Daoy (cell line): ENCODE measurements at regions not wholly inside any gene's neighbourhood (a gene's known extent, or its start where the extent isn't known, plus 50 kb on each side); places are given as distances from the start of the nearest gene placed in this dataset.
"Not testable (repeated sequence)": the region's sequence is repeated elsewhere in the genome, so short reads cannot be mapped to it uniquely, and the experiment has no call there.

Experiments
- DNase-seq: peaks from one replicate; pipeline ENCODE4 v3.0.0-alpha.2; 2015; ENCODE audit warnings: low read depth

DNA sequence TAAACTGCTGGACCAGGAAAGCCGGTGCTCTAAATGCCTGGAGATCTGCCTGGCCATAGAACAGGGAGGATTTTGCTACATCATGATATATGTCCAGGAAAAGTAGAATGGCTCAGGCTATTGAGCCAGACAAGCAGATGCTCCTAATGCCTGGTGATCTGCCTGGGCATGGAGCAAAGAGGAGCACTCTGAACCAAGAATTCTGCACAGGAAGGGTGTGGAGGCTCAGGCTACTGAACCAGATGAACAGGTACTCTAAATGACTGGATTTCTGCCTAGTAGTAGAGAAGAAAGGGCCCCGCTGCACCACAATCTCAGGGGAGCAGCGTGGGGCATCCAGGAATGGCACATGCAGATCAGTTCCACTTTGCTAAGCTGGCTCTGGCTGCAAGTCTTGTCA is 607.9 kb downstream of the ANKRD50 start:
- no peak for DNase-seq

DNA sequence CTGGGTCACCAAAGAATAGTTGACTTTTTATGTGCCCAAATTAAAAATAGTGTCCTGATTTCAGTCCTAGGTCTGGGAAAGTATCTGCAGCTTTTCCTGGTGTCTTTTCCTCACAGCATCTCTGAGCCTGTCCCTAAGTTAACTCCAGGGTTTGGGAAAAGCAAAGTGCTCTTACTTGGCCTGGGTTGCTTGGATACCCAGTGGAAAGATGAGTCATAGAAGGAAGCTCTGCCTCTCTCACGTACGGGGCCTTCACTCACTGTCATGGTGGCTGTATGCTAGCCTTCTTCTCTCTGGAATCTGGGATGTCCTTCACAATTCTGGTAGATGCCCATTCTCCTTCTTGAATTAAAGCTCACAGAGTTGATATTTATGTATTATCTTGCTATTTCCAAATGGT is 607.3 kb downstream of the ANKRD50 start:
- peak; percentile 10 for DNase-seq

DNA sequence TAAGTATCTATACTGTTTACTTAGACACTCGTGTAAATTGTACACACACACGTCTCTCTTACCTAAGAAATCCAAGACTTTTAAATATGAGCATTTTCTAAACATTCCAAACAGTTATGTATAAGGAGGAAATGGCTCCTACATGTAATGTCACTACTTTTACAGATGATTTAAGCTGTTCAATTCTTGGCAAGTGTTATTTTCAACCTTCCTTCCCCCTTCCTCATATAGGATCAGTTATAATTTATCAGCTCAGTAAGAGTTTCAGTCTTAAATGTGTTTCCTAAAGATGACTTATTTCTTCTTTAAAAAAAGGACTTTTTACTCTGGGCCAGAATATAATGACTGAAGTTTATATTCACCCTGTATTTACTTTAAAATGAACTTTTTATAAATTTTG is 601.1 kb downstream of the ANKRD50 start:
- DNase-seq, result no peak

DNA sequence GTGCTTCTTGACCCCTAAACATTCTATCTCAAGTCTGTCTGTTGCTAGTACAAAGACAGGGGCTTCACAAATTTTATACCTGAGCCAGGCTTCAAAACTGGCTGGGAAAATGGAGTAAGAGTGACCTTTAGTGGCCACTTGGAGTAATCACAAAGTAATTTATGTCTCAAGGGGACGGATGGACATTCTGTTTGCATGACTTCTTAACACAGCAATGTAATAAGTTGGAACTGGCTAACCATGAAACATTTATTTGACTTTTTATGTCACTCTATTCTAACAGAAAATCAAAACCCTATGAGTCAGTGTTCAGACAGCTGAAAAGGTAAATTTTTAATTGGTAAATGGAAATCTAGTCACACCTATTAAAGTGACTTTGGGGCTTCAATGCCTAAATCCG is 600.6 kb downstream of the ANKRD50 start:
- peak; percentile 26 for DNase-seq

DNA sequence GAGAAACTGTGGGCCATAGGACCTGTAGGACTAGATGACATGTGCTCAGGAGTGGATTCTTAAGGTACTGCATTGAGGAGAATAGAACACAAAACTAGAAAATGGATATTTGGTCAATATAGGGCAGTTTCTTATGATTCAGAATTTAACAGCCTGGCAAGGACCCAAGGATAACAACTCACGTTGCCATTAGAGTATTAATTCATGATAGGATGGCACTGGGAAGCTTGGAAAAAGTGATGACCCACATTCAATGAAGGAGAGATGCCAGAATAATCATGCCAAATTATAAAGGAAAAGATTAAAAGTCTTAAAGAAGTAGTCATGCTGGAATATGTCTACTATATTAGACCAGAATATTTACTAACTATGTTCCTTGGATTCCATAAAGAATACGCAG is 594.5 kb downstream of the ANKRD50 start:
- no peak for DNase-seq

DNA sequence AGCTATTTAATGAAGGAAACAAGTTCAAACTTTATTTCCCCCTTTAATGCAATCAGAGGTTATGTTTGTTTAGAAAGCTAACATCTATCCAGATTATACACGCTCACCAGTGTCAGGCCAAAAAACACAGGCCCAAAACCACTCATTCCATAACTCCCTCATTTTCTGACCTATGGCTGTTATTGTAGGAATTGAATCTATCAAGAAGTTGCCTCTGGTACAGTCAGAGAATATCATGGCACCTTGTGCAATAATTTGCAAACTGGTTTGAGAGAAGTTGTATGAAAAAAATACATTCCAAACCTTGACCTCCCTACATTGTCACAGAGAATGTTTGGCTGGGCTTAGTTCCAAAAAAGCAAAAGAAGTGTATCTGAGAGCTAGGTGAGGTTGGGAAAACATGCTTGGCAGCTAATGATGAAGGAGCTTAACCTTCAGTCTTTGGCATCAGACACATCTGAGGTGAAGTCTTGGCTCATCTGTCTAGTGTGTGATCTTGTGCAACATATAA is 591.0 kb downstream of the ANKRD50 start:
- no peak for DNase-seq

DNA sequence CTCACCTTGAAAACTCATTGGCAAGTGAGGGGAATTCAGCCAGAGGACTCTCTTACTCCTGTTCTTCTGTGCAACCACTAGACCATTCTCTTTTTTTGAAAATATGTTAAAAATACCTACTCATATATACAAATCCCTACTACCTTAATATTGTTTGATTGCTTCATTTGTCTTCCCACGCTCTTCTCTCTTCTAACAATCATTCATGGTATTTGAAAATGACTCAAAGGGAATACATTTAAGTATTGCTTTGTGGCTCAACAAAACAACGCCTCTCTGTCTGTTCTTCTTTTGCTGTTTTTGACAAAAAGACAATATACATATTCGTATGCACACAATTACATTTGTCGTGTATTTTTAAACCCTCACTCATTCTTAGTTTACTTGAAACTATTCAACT is 589.4 kb downstream of the ANKRD50 start:
- no peak for DNase-seq

DNA sequence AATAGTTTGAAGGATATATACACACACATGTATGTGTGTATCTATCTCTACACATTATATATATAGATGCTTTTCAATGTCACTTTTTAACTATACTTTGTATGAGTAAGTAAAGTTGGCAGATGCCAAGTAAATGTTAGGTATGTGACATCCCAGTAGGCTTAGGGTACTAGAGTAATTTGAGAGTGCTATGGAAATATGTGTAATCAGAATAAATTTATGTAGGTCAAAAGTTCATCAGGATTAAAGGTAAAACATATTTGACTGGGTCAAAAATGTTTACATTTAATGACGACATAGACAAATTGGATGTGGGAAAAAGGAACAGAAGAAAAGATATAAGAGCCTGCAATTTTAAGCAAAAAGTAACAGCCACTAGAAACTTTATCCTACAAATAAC is 588.8 kb downstream of the ANKRD50 start:
- DNase-seq, result no peak

DNA sequence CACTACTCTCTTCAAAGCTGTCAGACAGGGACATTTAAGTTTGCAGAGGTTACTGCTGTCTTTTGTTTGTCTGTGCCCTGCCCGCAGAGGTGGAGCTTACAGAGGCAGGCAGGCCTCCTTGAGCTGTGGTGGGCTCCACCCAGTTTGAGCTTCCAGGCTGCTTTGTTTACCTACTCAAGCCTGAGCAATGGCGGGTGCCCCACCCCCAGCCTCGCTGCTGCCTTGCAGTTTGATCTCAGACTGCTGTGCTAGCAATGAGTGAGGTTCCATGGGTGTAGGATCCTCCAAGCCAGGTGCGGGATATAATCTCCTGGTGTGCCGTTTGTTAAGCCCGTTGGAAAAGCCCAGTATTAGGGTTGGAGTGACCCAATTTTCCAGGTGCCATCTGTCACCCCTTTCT is 581.2 kb downstream of the ANKRD50 start:
- not testable (repeated sequence) for DNase-seq

DNA sequence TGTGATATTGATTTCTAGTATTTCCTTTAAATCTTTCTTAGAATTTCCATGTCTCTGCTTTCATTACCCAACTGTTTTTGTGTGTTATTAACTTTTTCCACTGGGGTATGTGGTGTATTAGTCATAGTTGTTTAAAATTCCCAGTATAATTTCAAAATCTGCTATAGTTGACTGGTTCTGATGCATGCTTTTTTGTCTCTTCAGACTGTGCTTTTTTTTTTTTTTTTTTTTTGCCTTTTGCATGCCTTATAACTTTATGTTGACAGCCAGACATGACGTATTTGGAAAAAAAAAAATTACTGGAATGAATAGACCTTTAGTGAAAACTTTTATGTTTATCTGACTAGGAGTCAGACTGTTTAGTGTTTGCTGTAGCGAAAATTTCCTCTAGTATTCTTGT is 580.4 kb downstream of the ANKRD50 start:
- DNase-seq, result no peak

DNA sequence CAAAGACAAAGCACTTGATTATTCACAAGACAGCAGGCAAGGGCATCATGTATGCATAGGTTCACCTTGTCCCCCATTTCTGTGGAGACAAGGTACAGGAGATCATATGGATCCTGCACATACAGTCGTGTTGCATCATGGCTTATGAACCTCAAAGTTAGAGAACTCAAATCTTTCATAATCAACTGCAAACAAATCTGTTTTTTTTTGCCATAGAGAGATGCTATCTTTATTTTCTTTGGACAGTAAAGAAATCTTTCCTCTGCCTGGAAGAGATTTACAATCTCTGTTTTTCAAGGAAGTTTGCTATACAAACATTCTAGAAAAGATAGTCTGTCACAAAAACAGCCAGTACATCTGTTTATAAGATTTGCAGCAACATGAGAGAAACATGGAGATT is 578.8 kb downstream of the ANKRD50 start:
- no peak for DNase-seq

DNA sequence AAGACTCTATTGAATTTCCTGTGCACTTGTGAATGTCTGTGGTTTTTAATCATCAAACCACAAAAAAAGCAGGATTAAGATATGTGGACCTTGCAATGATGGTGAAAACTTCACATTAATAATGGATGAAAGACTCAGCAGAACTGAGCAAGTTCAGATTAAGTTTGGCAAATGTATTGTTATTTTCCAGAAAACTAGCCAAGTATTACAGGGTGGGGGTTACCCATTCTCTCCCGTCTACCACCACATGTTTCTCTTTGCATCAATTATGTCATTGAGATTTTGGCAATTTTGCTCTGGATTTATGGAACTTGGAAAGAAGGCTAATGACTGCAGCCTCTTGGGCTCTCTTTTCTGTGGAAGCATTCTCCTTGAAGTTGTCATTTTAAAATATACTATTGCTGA is 577.1 kb downstream of the ANKRD50 start:
- DNase-seq, result no peak

DNA sequence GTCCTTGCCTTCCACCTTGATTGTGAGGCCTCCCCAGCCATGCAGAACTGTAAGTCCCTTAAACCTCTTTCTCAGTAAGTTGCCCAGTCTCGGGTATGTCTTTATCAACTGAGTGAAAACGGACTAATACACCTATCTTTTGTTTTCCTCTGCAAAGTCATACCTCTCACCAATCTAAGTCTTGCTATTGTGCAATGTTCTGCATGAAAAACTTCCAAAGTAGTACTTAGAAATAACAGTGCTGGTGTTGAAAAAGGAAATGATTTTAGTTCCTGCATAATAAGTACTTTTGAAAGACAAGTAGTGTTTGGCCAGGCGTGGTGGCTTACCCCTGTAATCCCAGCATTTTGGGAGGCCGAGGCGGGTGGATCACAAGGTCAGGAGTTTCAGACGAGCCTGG is 573.5 kb downstream of the ANKRD50 start:
- DNase-seq, result no peak

DNA sequence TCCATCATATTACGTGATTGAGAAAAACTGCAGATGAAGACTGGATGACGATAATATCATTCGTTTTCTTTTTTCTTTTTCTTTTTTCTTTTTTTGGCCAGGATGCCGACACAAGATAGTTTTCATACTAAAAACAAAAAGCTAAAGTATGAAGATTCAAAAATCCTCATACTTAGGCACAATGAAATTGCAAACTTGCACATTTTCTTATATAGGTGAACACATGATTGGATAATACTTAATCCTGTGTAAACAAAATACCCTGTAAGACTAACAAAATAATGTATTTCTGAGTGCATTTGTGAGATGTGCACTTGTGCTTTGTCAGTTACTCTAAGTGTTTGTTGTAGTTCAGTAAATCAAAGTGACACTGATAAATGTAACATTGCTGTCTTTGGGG is 568.9 kb downstream of the ANKRD50 start:
- DNase-seq, result no peak

DNA sequence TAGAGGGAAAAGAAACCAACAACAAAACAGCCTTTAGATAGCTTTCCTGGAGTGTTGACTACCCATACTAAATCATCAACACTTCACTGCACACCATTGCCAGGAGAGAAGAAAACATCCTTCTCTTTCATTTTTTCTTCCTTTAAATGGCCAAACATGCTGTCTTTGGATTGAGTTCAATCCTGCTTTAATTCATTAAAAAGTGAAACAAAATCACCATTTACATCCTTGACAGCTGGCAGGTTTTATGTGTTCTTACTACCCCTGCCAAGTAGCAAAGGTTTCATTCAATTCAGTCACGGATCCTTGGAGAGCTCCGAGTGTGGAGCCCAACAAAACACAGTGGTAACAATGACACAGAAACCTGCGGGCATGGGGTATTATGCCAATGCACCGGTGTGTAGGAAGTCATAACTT is 568.3 kb downstream of the ANKRD50 start:
- peak; percentile 1 for DNase-seq

DNA sequence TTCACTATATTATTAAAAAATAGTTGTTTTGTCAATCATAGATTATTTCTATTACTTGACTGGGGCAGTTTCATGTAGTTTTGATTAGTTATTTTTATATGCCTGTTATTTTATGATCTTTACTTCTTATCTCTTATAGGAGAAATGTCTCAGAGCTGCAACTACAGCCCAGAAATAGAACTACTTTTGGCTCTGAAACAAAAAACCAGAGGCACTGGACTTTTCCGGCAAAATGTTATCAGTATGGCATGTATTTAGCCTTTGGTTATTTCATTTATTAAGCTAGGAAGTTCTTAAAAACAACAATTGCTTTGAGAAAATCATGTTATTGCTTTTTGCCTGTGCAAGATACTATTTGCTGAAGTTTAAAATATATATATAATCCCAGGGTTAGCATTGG is 566.5 kb downstream of the ANKRD50 start:
- no peak for DNase-seq

DNA sequence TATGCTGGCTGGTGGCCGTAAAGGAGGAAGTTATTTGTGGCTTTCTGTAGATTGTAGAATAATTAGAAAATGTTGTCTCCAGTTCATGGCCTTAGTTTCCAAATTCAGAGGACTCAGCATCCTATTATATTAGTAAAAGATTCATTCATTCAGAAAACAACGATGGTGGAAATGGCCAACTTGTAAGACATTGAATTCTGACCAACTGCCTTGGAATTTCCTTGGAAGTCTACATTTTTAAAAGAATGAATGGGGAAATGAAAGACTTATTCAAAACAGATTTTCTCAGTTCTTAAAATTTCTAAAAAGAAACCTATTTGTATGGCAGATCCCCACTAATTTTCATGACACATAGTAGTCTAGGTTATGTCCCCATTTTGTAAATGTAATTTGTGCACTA is 561.5 kb downstream of the ANKRD50 start:
- DNase-seq, result no peak

DNA sequence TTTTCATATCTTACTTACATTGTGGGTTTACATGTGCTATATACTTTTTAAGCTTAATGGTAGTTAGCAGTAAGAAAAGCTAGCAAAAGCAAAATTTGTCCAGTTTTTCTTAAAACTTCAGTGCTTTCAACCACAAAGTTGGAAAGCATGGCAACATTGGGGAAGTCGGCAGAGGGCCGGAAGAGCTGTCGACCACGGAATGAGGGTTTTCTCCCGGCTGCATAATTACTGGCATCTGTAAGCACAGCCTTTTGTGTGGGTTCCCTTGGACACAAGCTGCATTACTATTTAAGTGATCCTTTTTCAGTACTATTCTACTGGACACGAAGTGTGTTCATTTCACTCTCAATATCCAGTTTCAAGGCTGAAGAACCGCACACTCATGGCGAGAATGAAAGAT is 560.4 kb downstream of the ANKRD50 start:
- peak; percentile 1 for DNase-seq

DNA sequence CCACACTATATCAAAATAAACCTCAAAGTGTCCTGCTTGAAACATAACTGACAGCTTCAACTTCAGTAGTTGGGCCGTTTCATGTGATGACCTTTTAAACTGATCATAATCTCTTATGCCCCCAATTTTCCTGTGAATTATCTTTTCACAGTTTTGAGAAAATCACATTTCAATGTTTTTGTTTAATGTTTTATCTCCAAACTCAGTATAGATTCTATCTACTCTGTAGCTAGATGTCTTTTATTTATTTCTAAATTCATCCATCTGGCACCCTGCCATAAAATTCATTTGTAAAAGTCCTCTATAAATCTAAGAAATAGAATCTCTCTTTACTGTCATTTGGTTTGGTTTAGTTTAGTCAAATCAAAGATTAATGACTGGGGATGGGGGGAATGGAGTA is 557.3 kb downstream of the ANKRD50 start:
- no peak for DNase-seq

DNA sequence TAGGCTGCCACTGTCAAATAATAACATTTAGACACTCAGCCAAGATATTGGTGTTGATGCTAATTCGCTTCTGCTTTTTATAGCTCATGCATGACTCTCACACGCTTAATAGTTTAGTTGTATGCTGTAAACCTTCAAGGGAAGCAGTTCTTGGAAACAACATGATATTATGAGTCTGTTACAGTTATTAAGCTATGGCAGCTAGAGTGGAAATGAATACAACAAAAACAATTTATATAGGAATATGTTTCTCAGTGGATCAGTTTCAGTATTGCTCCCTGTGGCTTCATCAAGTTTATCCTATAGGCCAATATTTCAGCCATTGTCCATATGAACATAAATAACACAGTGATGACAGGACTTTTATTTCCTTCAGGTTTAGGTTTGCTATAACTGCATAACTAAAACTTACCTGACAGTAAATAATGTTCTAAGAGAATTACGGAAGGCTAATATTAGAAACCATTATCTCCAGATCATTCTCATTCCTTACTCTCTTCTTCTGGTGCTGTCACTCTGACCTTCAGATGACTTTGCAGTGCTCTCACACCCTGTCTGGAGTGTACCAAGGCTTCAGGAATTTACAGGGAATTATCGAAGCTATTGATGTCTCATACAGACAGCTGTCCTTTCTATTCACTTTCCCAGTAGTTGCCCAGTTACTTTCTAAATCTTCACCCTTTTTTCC is 555.0 kb downstream of the ANKRD50 start:
- DNase-seq, result no peak

DNA sequence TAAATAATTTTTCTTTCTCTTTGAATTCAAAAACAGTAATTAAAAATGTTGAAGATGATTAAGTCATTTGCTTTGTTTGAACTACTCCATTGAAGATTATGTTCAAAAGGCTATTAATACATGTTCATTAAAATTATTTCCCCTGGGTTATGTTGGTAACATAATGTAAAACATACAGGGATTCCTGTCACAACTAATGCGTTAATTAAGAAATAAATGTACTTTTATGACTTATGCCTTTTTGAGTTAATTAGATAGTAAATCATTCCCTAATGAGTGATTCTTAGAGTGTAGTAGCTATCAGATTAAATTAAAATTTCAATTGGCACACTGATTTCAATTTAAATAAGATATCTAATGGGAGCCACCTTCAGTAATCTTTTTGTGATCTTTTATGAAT is 549.1 kb downstream of the ANKRD50 start:
- DNase-seq, result no peak

DNA sequence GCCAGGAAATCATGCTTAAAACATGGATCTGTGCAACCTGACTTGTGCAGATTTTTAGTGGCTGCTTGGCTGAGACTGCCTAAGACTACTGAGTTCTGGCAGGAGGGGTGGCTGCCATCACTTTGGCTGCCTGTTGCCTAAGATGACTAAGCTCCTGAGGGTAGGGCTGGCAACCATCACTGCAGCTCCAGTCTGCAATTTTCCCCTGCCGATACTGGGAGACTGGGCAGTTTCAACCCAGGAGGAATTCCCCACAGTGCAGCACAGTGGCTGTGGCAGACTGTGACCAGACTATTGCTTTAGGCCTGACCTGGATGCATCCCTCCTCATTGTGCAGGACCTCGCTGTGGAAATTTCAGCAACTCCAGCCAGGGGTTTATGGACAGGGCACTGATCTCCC is 544.9 kb downstream of the ANKRD50 start:
- DNase-seq, result no peak

DNA sequence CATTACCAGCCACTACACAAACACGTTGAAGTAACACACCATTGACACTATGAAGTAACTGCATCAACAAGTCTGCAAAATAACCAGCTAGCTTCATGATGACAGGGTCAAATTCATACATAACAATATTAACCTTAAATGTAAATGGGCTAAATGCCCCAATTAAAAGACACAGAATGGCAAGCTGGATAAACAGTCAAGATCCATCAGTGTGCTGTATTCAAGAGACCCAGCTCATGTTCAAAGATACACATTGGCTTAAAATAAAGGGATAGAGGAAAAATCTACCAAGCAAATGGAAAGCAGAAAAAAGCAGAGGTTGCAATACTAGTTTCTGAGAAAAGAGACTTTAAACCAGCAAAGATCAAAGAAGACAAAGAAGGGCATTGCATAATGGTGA is 543.0 kb downstream of the ANKRD50 start:
- not testable (repeated sequence) for DNase-seq

DNA sequence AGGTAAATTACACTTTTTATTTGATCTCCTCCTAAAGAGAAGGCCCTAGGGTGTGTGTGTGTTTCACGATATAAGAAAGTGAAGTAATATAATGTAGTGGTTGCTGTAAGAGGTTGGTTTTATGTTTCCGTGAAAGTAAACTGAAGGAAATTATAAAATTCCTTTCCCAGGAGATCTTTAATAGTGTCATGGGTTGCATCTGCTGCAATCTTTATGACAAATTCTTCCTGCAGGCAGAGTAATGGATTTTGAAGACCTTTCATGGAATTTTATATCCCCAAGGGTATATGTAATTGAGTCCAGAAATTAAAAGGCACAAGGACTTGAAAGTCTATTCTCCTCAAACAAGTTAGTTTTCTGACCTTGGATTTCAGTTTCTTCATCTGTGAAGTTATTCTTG is 538.6 kb downstream of the ANKRD50 start:
- no peak for DNase-seq
